SK-N-SH (cell line): ENCODE measurements at regions not wholly inside any gene's neighbourhood (a gene's known extent, or its start where the extent isn't known, plus 50 kb on each side); places are given as distances from the start of the nearest gene placed in this dataset.

Experiments
- CHD2 ChIP-seq: fragments of 150-350 bp; IDR thresholded peaks from 2 replicates; pipeline ENCODE4 v1.6.1; 2018; ENCODE audit warnings: low read length; ENCODE audit not compliant: partially characterized antibody
- CTCF ChIP-seq: fragments of 200-600 bp; sonication (generic); IDR thresholded peaks from 2 replicates; pipeline ENCODE4 v1.6.1; 2017; ENCODE audit warnings: antibody characterized with exemption, mild to moderate bottlenecking, moderate library complexity
- EZH2phosphoT487 ChIP-seq: fragments of 200-600 bp; sonication (generic); IDR thresholded peaks from 2 replicates; pipeline ENCODE4 v1.6.1; 2017; ENCODE audit warnings: low read depth, mixed run types, mild to moderate bottlenecking, antibody characterized with exemption, moderate library complexity, borderline replicate concordance
- GATA2 ChIP-seq: sonication (generic); formaldehyde crosslinking; IDR thresholded peaks from 2 replicates; pipeline ENCODE4 v1.5.0; 2020; ENCODE audit warnings: mild to moderate bottlenecking, missing genetic modification reagents
- RFX5 ChIP-seq: IDR thresholded peaks from 2 replicates; pipeline ENCODE4 v1.6.1; 2012; ENCODE audit warnings: mild to moderate bottlenecking, improper control_type of control experiment, low read length
- SIN3A ChIP-seq: IDR thresholded peaks from 2 replicates; pipeline ENCODE4 v1.6.1; 2012; ENCODE audit warnings: low read depth, mild to moderate bottlenecking, low read length, moderate library complexity, borderline replicate concordance
- TAF1 ChIP-seq: IDR thresholded peaks from 2 replicates; pipeline ENCODE4 v1.6.1; 2012; ENCODE audit warnings: low read depth, mild to moderate bottlenecking, low read length, moderate library complexity, borderline replicate concordance

GRCh38 chr3:87468938-87469337 lies 192.6 kb upstream of the POU1F1 start:
- TF ChIP-seq CTCF: no peak
- TF ChIP-seq TAF1: no peak
- no peak for TF ChIP-seq SIN3A
- no peak for TF ChIP-seq GATA2 (CRISPR knock-in tag)
- no peak for TF ChIP-seq RFX5
- TF ChIP-seq CHD2: no peak
- no peak for TF ChIP-seq EZH2phosphoT487
